H9 (cell line): ENCODE measurements at regions not wholly inside any gene's neighbourhood (a gene's known extent, or its start where the extent isn't known, plus 50 kb on each side); places are given as distances from the start of the nearest gene placed in this dataset.

Source experiments
- DNase-seq: peaks from one replicate; pipeline ENCODE4 v3.0.0-alpha.2; 2017
- H2AFZ ChIP-seq: one replicate; pipeline ENCODE4 v1.6.1; 2013; ENCODE audit warnings: mild to moderate bottlenecking, low read length, control low read depth, moderate library complexity
- H2AK5ac ChIP-seq: 2 replicates; pipeline ENCODE4 v1.6.1; 2013; ENCODE audit warnings: low read length, control low read depth, mixed read lengths; ENCODE audit not compliant: insufficient read length
- H2BK120ac ChIP-seq: one replicate; pipeline ENCODE4 v1.6.1; 2013; ENCODE audit warnings: low read depth, mild to moderate bottlenecking, low read length, control low read depth, inconsistent platforms; ENCODE audit not compliant: poor library complexity, severe bottlenecking
- H2BK12ac ChIP-seq: 2 replicates; pipeline ENCODE4 v1.6.1; 2013; ENCODE audit warnings: low read length, control low read depth, mixed read lengths, low read depth; ENCODE audit not compliant: insufficient read length
- H2BK15ac ChIP-seq: 2 replicates; pipeline ENCODE4 v1.6.1; 2013; ENCODE audit warnings: low read depth, low read length, control low read depth
- H2BK20ac ChIP-seq: one replicate; pipeline ENCODE4 v1.6.1; 2013; ENCODE audit warnings: low read depth, mild to moderate bottlenecking, low read length, control low read depth, inconsistent platforms; ENCODE audit not compliant: poor library complexity, severe bottlenecking
- H2BK5ac ChIP-seq: 2 replicates; pipeline ENCODE4 v1.6.1; 2013; ENCODE audit warnings: low read length, control low read depth, mixed read lengths; ENCODE audit not compliant: insufficient read length
- H3K14ac ChIP-seq: 2 replicates; pipeline ENCODE4 v1.6.1; 2013; ENCODE audit warnings: low read length, control low read depth; ENCODE audit not compliant: insufficient read depth
- H3K18ac ChIP-seq: 2 replicates; pipeline ENCODE4 v1.6.1; 2013; ENCODE audit warnings: low read depth, mild to moderate bottlenecking, mixed read lengths, low read length, control low read depth; ENCODE audit not compliant: insufficient read length
- H3K23ac ChIP-seq: 2 replicates; pipeline ENCODE4 v1.6.1; 2013; ENCODE audit warnings: low read length, control low read depth, mixed read lengths, low read depth; ENCODE audit not compliant: insufficient read length
- H3K23me2 ChIP-seq: 2 replicates; pipeline ENCODE4 v1.6.1; 2013; ENCODE audit warnings: low read depth, mild to moderate bottlenecking, mixed read lengths, low read length, control low read depth; ENCODE audit not compliant: insufficient read length, poor library complexity, severe bottlenecking
- H3K27ac ChIP-seq: 2 replicates; pipeline ENCODE4 v1.5.1; 2013; ENCODE audit warnings: low read length, control low read depth, mixed read lengths, low read depth; ENCODE audit not compliant: insufficient read length
- H3K27me3 ChIP-seq: 2 replicates; pipeline ENCODE4 v1.6.1; 2013; ENCODE audit warnings: low read length, control low read depth, inconsistent platforms; ENCODE audit not compliant: insufficient read depth
- H3K4ac ChIP-seq: 2 replicates; pipeline ENCODE4 v1.6.1; 2013; ENCODE audit warnings: low read depth, mild to moderate bottlenecking, control low read depth, inconsistent platforms, low read length, moderate library complexity
- H3K4me1 ChIP-seq: 2 replicates; pipeline ENCODE4 v1.6.1; 2013; ENCODE audit warnings: low read length, control low read depth, inconsistent platforms; ENCODE audit not compliant: insufficient read depth
- H3K4me2 ChIP-seq: 2 replicates; pipeline ENCODE4 v1.6.1; 2013; ENCODE audit warnings: low read length, control low read depth, mixed read lengths; ENCODE audit not compliant: insufficient read length, insufficient read depth
- H3K56ac ChIP-seq: 2 replicates; pipeline ENCODE4 v1.6.1; 2013; ENCODE audit warnings: low read depth, mild to moderate bottlenecking, mixed read lengths, low read length, control low read depth; ENCODE audit not compliant: insufficient read length
- H3K79me1 ChIP-seq: 2 replicates; pipeline ENCODE4 v1.6.1; 2013; ENCODE audit warnings: low read depth, mild to moderate bottlenecking, moderate library complexity, low read length, control low read depth, inconsistent platforms; ENCODE audit not compliant: insufficient read depth, poor library complexity, severe bottlenecking
- H3K79me2 ChIP-seq: 2 replicates; pipeline ENCODE4 v1.6.1; 2013; ENCODE audit warnings: low read length, control low read depth, inconsistent platforms; ENCODE audit not compliant: insufficient read depth
- H3K9ac ChIP-seq: 2 replicates; pipeline ENCODE4 v1.6.1; 2013; ENCODE audit warnings: low read length, control low read depth, mixed read lengths; ENCODE audit not compliant: insufficient read length; ENCODE audit errors: extremely low read depth
- H3K9me3 ChIP-seq: one replicate; pipeline ENCODE4 v1.6.1; 2013; ENCODE audit warnings: low read depth, low read length, inconsistent platforms; ENCODE audit not compliant: control insufficient read depth
- H3T11ph ChIP-seq: one replicate; pipeline ENCODE4 v1.6.1; 2013; ENCODE audit warnings: mild to moderate bottlenecking, low read length, control low read depth, inconsistent platforms
- H4K20me1 ChIP-seq: one replicate; pipeline ENCODE4 v1.6.1; 2013; ENCODE audit not compliant: control insufficient read depth, insufficient read length, insufficient read depth
- H4K5ac ChIP-seq: 2 replicates; pipeline ENCODE4 v1.6.1; 2013; ENCODE audit warnings: low read depth, mild to moderate bottlenecking, mixed read lengths, low read length, control low read depth; ENCODE audit not compliant: insufficient read length
- H4K8ac ChIP-seq: replicated peaks from 2 replicates; pipeline ENCODE4 v1.6.1; 2013; ENCODE audit warnings: low read length, control low read depth, mixed read lengths, low read depth; ENCODE audit not compliant: insufficient read length
- H4K91ac ChIP-seq: 2 replicates; pipeline ENCODE4 v1.6.1; 2013; ENCODE audit warnings: low read depth, mild to moderate bottlenecking, moderate library complexity, mixed read lengths, low read length, control low read depth; ENCODE audit not compliant: insufficient read length
- H3K27ac Mint-ChIP-seq, 3 experiments: 2 replicates in 2 of 3; 3 replicates in 1 of 3; pipeline ENCODE4 v1.8.0; 2020 to 2021; ENCODE audit warnings: mixed read lengths in 3 of 3, mild to moderate bottlenecking in 1 of 3, moderate library complexity in 1 of 3
- H3K27me3 Mint-ChIP-seq: 2 replicates; pipeline ENCODE4 v1.8.0; 2021; ENCODE audit warnings: low read depth, mild to moderate bottlenecking, moderate library complexity, mixed read lengths
- H3K36me3 Mint-ChIP-seq, 3 experiments: 2 replicates in 2 of 3; 3 replicates in 1 of 3; pipeline ENCODE4 v1.8.0; 2020 to 2021; ENCODE audit warnings: low read depth in 3 of 3, mixed read lengths in 3 of 3; ENCODE audit not compliant: insufficient read depth in 1 of 3
- H3K4me1 Mint-ChIP-seq, 2 experiments: 2 replicates each; pipeline ENCODE4 v1.8.0; 2020; ENCODE audit warnings: mixed read lengths in 2 of 2
- H3K4me3 Mint-ChIP-seq, 2 experiments: 2 replicates in 1 of 2; 3 replicates in 1 of 2; pipeline ENCODE4 v1.8.0; 2020 to 2021; ENCODE audit warnings: mild to moderate bottlenecking in 2 of 2, mixed read lengths in 2 of 2, moderate library complexity in 1 of 2
- H3K9me3 Mint-ChIP-seq, 2 experiments: 2 replicates in 1 of 2; 3 replicates in 1 of 2; pipeline ENCODE4 v1.8.0; 2020; ENCODE audit warnings: mild to moderate bottlenecking in 2 of 2, mixed read lengths in 2 of 2, moderate library complexity in 1 of 2
- CTCF ChIP-seq: fragments of 200-600 bp; sonication (generic); conservative IDR thresholded peaks from 3 replicates; pipeline ENCODE4 v1.8.0; 2021; ENCODE audit warnings: antibody characterized with exemption, mild to moderate bottlenecking
- WGBS: extraction: QIAGEN DNeasy Blood & Tissue Kit; methylation state at CpG from one replicate; pipeline ENCODE4 v1.1.7; 2013; ENCODE audit warnings: missing lambda C conversion rate, low lambda C conversion rate, mixed read lengths; ENCODE audit not compliant: insufficient read length; ENCODE audit errors: extremely low coverage; 5-methylcytosine and 5-hydroxymethylcytosine counted together

GRCh38 chr3:24741506-24741905, 246.9 kb upstream of the THRB start:
- Histone ChIP-seq H3K27ac (no peak overlapping the region), H4K20me1 (no peaks in the 10 kb centered on the region), H4K91ac (no peak overlapping the region), H3K14ac (no peak overlapping the region), H3K79me1 (no peaks in the 10 kb centered on the region), H2AFZ (no peak overlapping the region), H2BK120ac (no peak overlapping the region), H3K4ac (no peak overlapping the region), H4K8ac (no peak overlapping the region), H3K18ac (no peak overlapping the region), H2AK5ac (no peak overlapping the region), H2BK15ac (no peak overlapping the region), H3K23ac (no peak overlapping the region), H4K5ac (no peak overlapping the region), H3K4me1 (0 out of 2 replicates have a peak, but pooled peaks cover 3% of the 10 kb centered on the region), H2BK12ac (no peak overlapping the region), H3K9me3 (no peaks in the 10 kb centered on the region), H2BK5ac (no peak overlapping the region), H3K56ac (no peak overlapping the region), H3T11ph (no peak overlapping the region), H3K23me2 (no peaks in the 10 kb centered on the region), H3K9ac (no peak overlapping the region), H3K27me3 (no peaks in the 10 kb centered on the region), H2BK20ac (peak overlapping the region; percentile 34), H3K4me2 (no peak overlapping the region), H3K79me2 (no peaks in the 10 kb centered on the region)
- no peaks in the 10 kb centered on the region for H3K27me3 Mint-ChIP-seq
- H3K4me1 Mint-ChIP-seq: peaks cover 14 to 18% of the 10 kb centered on the region in 2 experiments
- peak overlapping the region in 1 of 3 experiments; percentile 68; a peak in 3 of 7 replicates for H3K27ac Mint-ChIP-seq
- no peaks in the 10 kb centered on the region for H3K36me3 Mint-ChIP-seq
- no peaks in the 10 kb centered on the region for H3K9me3 Mint-ChIP-seq
- no peak overlapping the region; a peak in 1 of 5 replicates for H3K4me3 Mint-ChIP-seq
- no peak for DNase-seq
- no peak for TF ChIP-seq CTCF
- no CpG with 5 or more reads among the region's 2 CpGs for WGBS
